ENCODE measurements at regions not wholly inside any gene's neighbourhood (a gene's known extent, or its start where the extent isn't known, plus 50 kb on each side); places are given as distances from the start of the nearest gene placed in this dataset.

DNA sequence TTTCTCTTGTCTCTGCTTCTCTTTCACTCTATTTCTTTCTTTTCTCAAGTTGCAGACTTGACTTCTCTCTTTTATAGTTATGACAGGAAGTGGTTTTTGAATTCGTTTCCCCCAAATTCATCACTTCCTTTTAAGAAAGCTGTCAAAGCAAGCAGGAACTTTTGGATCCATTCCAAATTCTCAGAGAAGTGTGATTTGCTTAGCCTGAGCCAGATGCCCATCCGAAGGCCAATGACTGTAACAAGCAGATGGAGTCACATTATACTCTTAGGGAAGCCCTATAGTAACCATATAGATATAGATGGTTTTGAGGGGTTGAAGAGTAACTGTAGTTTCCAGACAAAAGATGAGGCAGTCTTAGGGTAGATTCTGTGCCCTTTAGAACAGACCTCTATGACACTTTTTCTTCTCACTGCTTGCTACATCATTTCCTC is 592.0 kb upstream of the KCNMB2 start:
- no peaks in the 10 kb centered on the region for H3K36me3 ChIP-seq (ENCODE audit: control insufficient read depth, insufficient read depth, low read length)
- H3K9ac ChIP-seq (ENCODE audit: low read length) = no peak overlapping the region
- no peak overlapping the region for H3K18ac ChIP-seq (ENCODE audit: low read length)
- H4K8ac ChIP-seq (ENCODE audit: low read depth, low read length) = no peak overlapping the region
- no peak overlapping the region for H3K4me2 ChIP-seq (ENCODE audit: low read length)
- H3K23ac ChIP-seq (ENCODE audit: low read length) = no peak overlapping the region
- H3K56ac ChIP-seq (ENCODE audit: low read length) = no peak overlapping the region
- H2BK15ac ChIP-seq (replicated peaks; ENCODE audit: low read depth) = no peak overlapping the region
- H2BK5ac ChIP-seq (ENCODE audit: low read length) = no peak overlapping the region
- no peak for DNase-seq
- no peaks in the 10 kb centered on the region for H3K79me1 ChIP-seq (ENCODE audit: low read length)
- H3K4ac ChIP-seq (ENCODE audit: low read depth, low read length) = no peak overlapping the region
- H3K79me2 ChIP-seq (ENCODE audit: control insufficient read depth, insufficient read depth, low read length) = no peaks in the 10 kb centered on the region
- H3K27ac ChIP-seq (ENCODE audit: low read depth, low read length) = no peak overlapping the region
- H2AK5ac ChIP-seq (ENCODE audit: low read length) = no peak overlapping the region
- H3K4me3 ChIP-seq (ENCODE audit: low read length) = no peak overlapping the region
- H2BK120ac ChIP-seq (ENCODE audit: low read depth, low read length) = no peak overlapping the region
- no peak overlapping the region for H4K5ac ChIP-seq (ENCODE audit: low read length)
- H3K27me3 ChIP-seq (ENCODE audit: insufficient read depth, low read length, poor library complexity) = no peaks in the 10 kb centered on the region
- H3K4me1 ChIP-seq (ENCODE audit: control insufficient read depth, low read depth, low read length) = no peaks in the 10 kb centered on the region
- no CpG with 5 or more reads among the region's 2 CpGs for WGBS (ENCODE audit: extremely low coverage, insufficient coverage, low lambda C conversion rate)

DNA sequence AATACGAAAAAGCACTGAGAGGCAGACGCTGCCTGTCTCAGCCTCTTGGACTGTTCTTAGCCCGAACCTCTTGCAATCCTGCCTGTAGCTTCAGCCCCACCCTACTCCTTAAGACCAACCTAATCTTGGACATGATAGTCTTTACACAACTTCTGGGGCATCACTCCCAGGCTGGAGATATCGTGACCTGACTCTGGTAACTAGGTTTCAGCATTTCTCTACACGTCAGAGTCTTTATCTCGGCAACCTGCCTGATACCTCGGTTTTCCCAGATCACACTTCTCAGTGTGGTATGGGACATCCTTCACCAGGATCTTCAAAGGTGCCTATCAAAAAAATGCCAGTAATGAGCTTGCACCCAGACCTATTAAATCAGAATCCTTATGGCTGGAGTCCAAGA is 590.2 kb upstream of the KCNMB2 start:
- Histone ChIP-seq H3K18ac (ENCODE audit: low read length) (no peak overlapping the region), H2BK5ac (ENCODE audit: low read length) (no peak overlapping the region), H3K56ac (ENCODE audit: low read length) (no peak overlapping the region), H3K79me1 (ENCODE audit: low read length) (no peaks in the 10 kb centered on the region), H3K4me2 (ENCODE audit: low read length) (no peak overlapping the region), H3K4me1 (ENCODE audit: control insufficient read depth, low read depth, low read length) (no peaks in the 10 kb centered on the region), H4K5ac (ENCODE audit: low read length) (no peak overlapping the region), H3K36me3 (ENCODE audit: control insufficient read depth, insufficient read depth, low read length) (no peaks in the 10 kb centered on the region), H3K27me3 (ENCODE audit: insufficient read depth, low read length, poor library complexity) (no peaks in the 10 kb centered on the region), H2BK15ac (replicated peaks; ENCODE audit: low read depth) (no peak overlapping the region), H2BK120ac (ENCODE audit: low read depth, low read length) (no peak overlapping the region), H4K8ac (ENCODE audit: low read depth, low read length) (no peak overlapping the region), H3K9ac (ENCODE audit: low read length) (no peak overlapping the region), H3K4me3 (ENCODE audit: low read length) (no peak overlapping the region), H3K27ac (ENCODE audit: low read depth, low read length) (no peak overlapping the region), H3K79me2 (ENCODE audit: control insufficient read depth, insufficient read depth, low read length) (no peaks in the 10 kb centered on the region), H3K23ac (ENCODE audit: low read length) (no peak overlapping the region), H2AK5ac (ENCODE audit: low read length) (no peak overlapping the region), H3K4ac (ENCODE audit: low read depth, low read length) (no peak overlapping the region)
- DNase-seq = peak; percentile 21
- no CpG with 5 or more reads among the region's 7 CpGs for WGBS (ENCODE audit: extremely low coverage, insufficient coverage, low lambda C conversion rate)

GRCh38 chr3:177946497-177946896 is 589.7 kb upstream of the KCNMB2 start:
- Histone ChIP-seq H3K9ac (ENCODE audit: low read length) (no peak overlapping the region), H3K79me2 (ENCODE audit: control insufficient read depth, insufficient read depth, low read length) (no peaks in the 10 kb centered on the region), H3K27ac (ENCODE audit: low read depth, low read length) (no peak overlapping the region), H3K18ac (ENCODE audit: low read length) (no peak overlapping the region), H3K4ac (ENCODE audit: low read depth, low read length) (no peak overlapping the region), H2BK5ac (ENCODE audit: low read length) (no peak overlapping the region), H2BK120ac (ENCODE audit: low read depth, low read length) (no peak overlapping the region), H3K4me2 (ENCODE audit: low read length) (no peak overlapping the region), H2AK5ac (ENCODE audit: low read length) (no peak overlapping the region), H3K23ac (ENCODE audit: low read length) (no peak overlapping the region), H3K27me3 (ENCODE audit: insufficient read depth, low read length, poor library complexity) (no peaks in the 10 kb centered on the region), H2BK15ac (replicated peaks; ENCODE audit: low read depth) (no peak overlapping the region), H3K4me3 (ENCODE audit: low read length) (no peak overlapping the region), H3K56ac (ENCODE audit: low read length) (no peak overlapping the region), H4K5ac (ENCODE audit: low read length) (no peak overlapping the region), H4K8ac (ENCODE audit: low read depth, low read length) (no peak overlapping the region), H3K4me1 (ENCODE audit: control insufficient read depth, low read depth, low read length) (no peaks in the 10 kb centered on the region), H3K36me3 (ENCODE audit: control insufficient read depth, insufficient read depth, low read length) (no peaks in the 10 kb centered on the region), H3K79me1 (ENCODE audit: low read length) (no peaks in the 10 kb centered on the region)
- whole genome bisulfite sequencing (ENCODE audit: extremely low coverage, insufficient coverage, low lambda C conversion rate) = 100% methylated on average over 1 of the region's 1 CpG
- no peak for DNase-seq

DNA sequence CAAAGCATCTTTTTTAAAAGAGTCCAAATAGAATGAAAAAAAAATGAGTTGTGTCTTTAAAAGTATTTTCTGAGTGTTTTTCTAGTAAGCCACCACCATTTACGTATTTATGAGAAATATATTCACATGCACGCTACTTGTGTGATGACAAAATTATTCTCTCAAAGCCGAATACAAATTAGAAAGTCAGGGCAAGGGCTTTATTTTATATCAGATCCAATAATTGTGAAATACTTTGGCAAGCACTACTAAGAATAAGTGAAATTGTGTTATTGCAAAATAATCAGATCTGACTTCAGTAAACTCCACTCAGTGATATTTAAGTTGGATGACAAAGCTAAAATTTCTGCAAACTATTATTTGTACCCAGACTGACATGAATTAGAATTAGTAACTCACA is 589.3 kb upstream of the KCNMB2 start:
- Histone ChIP-seq H2BK5ac (ENCODE audit: low read length) (no peak overlapping the region), H3K23ac (ENCODE audit: low read length) (no peak overlapping the region), H3K4me3 (ENCODE audit: low read length) (no peak overlapping the region), H4K5ac (ENCODE audit: low read length) (no peak overlapping the region), H4K8ac (ENCODE audit: low read depth, low read length) (no peak overlapping the region), H3K18ac (ENCODE audit: low read length) (no peak overlapping the region), H3K79me1 (ENCODE audit: low read length) (no peaks in the 10 kb centered on the region), H2BK120ac (ENCODE audit: low read depth, low read length) (no peak overlapping the region), H3K79me2 (ENCODE audit: control insufficient read depth, insufficient read depth, low read length) (no peaks in the 10 kb centered on the region), H3K9ac (ENCODE audit: low read length) (no peak overlapping the region), H2AK5ac (ENCODE audit: low read length) (no peak overlapping the region), H3K4ac (ENCODE audit: low read depth, low read length) (no peak overlapping the region), H3K27ac (ENCODE audit: low read depth, low read length) (no peak overlapping the region), H3K56ac (ENCODE audit: low read length) (no peak overlapping the region), H3K4me1 (ENCODE audit: control insufficient read depth, low read depth, low read length) (no peaks in the 10 kb centered on the region), H3K27me3 (ENCODE audit: insufficient read depth, low read length, poor library complexity) (no peaks in the 10 kb centered on the region), H3K36me3 (ENCODE audit: control insufficient read depth, insufficient read depth, low read length) (no peaks in the 10 kb centered on the region), H3K4me2 (ENCODE audit: low read length) (no peak overlapping the region), H2BK15ac (replicated peaks; ENCODE audit: low read depth) (no peak overlapping the region)
- WGBS (ENCODE audit: extremely low coverage, insufficient coverage, low lambda C conversion rate) = no CpG with 5 or more reads among the region's 3 CpGs
- no peak for DNase-seq

- H3K4me3 ChIP-seq (ENCODE audit: low read length) = no peak overlapping the region
- no peaks in the 10 kb centered on the region for H3K4me1 ChIP-seq (ENCODE audit: control insufficient read depth, low read depth, low read length)
- no peak overlapping the region for H2AK5ac ChIP-seq (ENCODE audit: low read length)
- no peaks in the 10 kb centered on the region for H3K79me1 ChIP-seq (ENCODE audit: low read length)
- H3K23ac ChIP-seq (ENCODE audit: low read length) = no peak overlapping the region
- no peak overlapping the region for H3K4me2 ChIP-seq (ENCODE audit: low read length)
- H3K79me2 ChIP-seq (ENCODE audit: control insufficient read depth, insufficient read depth, low read length) = no peaks in the 10 kb centered on the region
- H3K27me3 ChIP-seq (ENCODE audit: insufficient read depth, low read length, poor library complexity) = no peaks in the 10 kb centered on the region
- no peak overlapping the region for H3K9ac ChIP-seq (ENCODE audit: low read length)
- H3K36me3 ChIP-seq (ENCODE audit: control insufficient read depth, insufficient read depth, low read length) = no peaks in the 10 kb centered on the region
- no peak overlapping the region for H3K27ac ChIP-seq (ENCODE audit: low read depth, low read length)
- H3K56ac ChIP-seq (ENCODE audit: low read length) = no peak overlapping the region
- no peak overlapping the region for H2BK15ac ChIP-seq (replicated peaks; ENCODE audit: low read depth)
- no peak overlapping the region for H3K18ac ChIP-seq (ENCODE audit: low read length)
- H4K5ac ChIP-seq (ENCODE audit: low read length) = no peak overlapping the region
- H4K8ac ChIP-seq (ENCODE audit: low read depth, low read length) = no peak overlapping the region
- H3K4ac ChIP-seq (ENCODE audit: low read depth, low read length) = no peak overlapping the region
- no CpG with 5 or more reads among the region's 2 CpGs for WGBS (ENCODE audit: extremely low coverage, insufficient coverage, low lambda C conversion rate)
- H2BK120ac ChIP-seq (ENCODE audit: low read depth, low read length) = no peak overlapping the region
- no peak for DNase-seq
- H2BK5ac ChIP-seq (ENCODE audit: low read length) = no peak overlapping the region
These were observed 588.3 kb upstream of the KCNMB2 start for GRCh38 chr3:177947901-177948300.

- Histone ChIP-seq H3K27ac (ENCODE audit: low read depth, low read length) (no peak overlapping the region), H3K56ac (ENCODE audit: low read length) (no peak overlapping the region), H2AK5ac (ENCODE audit: low read length) (no peak overlapping the region), H3K79me1 (ENCODE audit: low read length) (no peaks in the 10 kb centered on the region), H3K4me1 (ENCODE audit: control insufficient read depth, low read depth, low read length) (no peaks in the 10 kb centered on the region), H3K23ac (ENCODE audit: low read length) (no peak overlapping the region), H2BK5ac (ENCODE audit: low read length) (no peak overlapping the region), H4K5ac (ENCODE audit: low read length) (no peak overlapping the region), H3K4me3 (ENCODE audit: low read length) (no peak overlapping the region), H3K4me2 (ENCODE audit: low read length) (no peak overlapping the region), H3K18ac (ENCODE audit: low read length) (no peak overlapping the region), H2BK15ac (replicated peaks; ENCODE audit: low read depth) (no peak overlapping the region), H3K9ac (ENCODE audit: low read length) (no peak overlapping the region), H4K8ac (ENCODE audit: low read depth, low read length) (no peak overlapping the region), H2BK120ac (ENCODE audit: low read depth, low read length) (no peak overlapping the region), H3K36me3 (ENCODE audit: control insufficient read depth, insufficient read depth, low read length) (no peaks in the 10 kb centered on the region), H3K79me2 (ENCODE audit: control insufficient read depth, insufficient read depth, low read length) (no peaks in the 10 kb centered on the region), H3K27me3 (ENCODE audit: insufficient read depth, low read length, poor library complexity) (no peaks in the 10 kb centered on the region), H3K4ac (ENCODE audit: low read depth, low read length) (no peak overlapping the region)
- no peak for DNase-seq
- no CpG with 5 or more reads among the region's 4 CpGs for WGBS (ENCODE audit: extremely low coverage, insufficient coverage, low lambda C conversion rate)
These were observed 587.4 kb upstream of the KCNMB2 start for GRCh38 chr3:177948716-177949425.

Measured in mesendoderm (in vitro differentiated cells).